ENCODE measurements at regions not wholly inside any gene's neighbourhood (a gene's known extent, or its start where the extent isn't known, plus 50 kb on each side); places are given as distances from the start of the nearest gene placed in this dataset.

- CTCF ChIA-PET (ENCODE audit: low intra/inter-chr PET ratio, low total read pairs), result no interaction called here
These were observed 53.8 kb upstream of the EGR2 start for GRCh38 chr10:62869958-62870357.

GRCh38 chr10:62866941-62867340 is 50.8 kb upstream of the EGR2 start:
- FAIRE-seq (no peak), DNase-seq (ENCODE audit: low spot score) (no peak), ATAC-seq (no peak)
- no peaks in the 10 kb centered on the region for H4K20me1 ChIP-seq (ENCODE audit: insufficient read depth, low read length)
- POLR2A ChIA-PET, result no interaction called here
- no peaks in the 10 kb centered on the region for H3K79me2 ChIP-seq (ENCODE audit: insufficient read depth, low read length)
- H3K4me3 ChIP-seq (replicated peaks in 1 of 3; ENCODE audit: insufficient read depth in 1 of 3, low read depth in 2 of 3, low read length in 3 of 3), result no peak overlapping the region
- H3K9me3 ChIP-seq (ENCODE audit: low read length), result no peaks in the 10 kb centered on the region
- H3K36me3 ChIP-seq (replicated peaks in 1 of 2; ENCODE audit: control insufficient read depth in 1 of 2, insufficient read depth in 2 of 2, low read length in 2 of 2), result no peaks in the 10 kb centered on the region
- no peaks in the 10 kb centered on the region for H3K4me1 ChIP-seq (ENCODE audit: insufficient read depth, low read length)
- CTCF ChIA-PET (ENCODE audit: low intra/inter-chr PET ratio, low total read pairs), result no interaction called here
- H3K27ac ChIP-seq (ENCODE audit: extremely low read length, insufficient read depth, low read length), result no peak overlapping the region
- no peak overlapping the region for H3K9ac ChIP-seq (ENCODE audit: insufficient read depth, low read depth, low read length)
- in situ Hi-C loops (cut with HindIII; ENCODE audit: extremely low pct_ligation_motif_present, low pct_unique_long_range_greater_than_20kb) (no loop called here), intact Hi-C loops (cut with micrococcal nuclease; ENCODE audit: unreplicated experiment) (no loop called here)
- H3K4me2 ChIP-seq (ENCODE audit: low read depth, low read length), result no peak overlapping the region
- H3K27me3 ChIP-seq (ENCODE audit: control insufficient read depth in 1 of 2, insufficient read depth in 2 of 2, low read length in 2 of 2), result no peaks in the 10 kb centered on the region
- BruUV-seq (replicated peaks), result no TSS peak
- WGBS (ENCODE audit: low lambda C conversion rate), result 0% methylated on average over 1 of the region's 1 CpG
- no peak overlapping the region for H2AFZ ChIP-seq (ENCODE audit: low read length)
- TF ChIP-seq HNF4A (CRISPR knock-in tag; IDR thresholded peaks at IDR 0.05) (no peak), ZFP62 (CRISPR knock-in tag; IDR thresholded peaks at IDR 0.05) (no peak), ZBTB7B (CRISPR knock-in tag; IDR thresholded peaks at IDR 0.05) (no peak), FOXM1 (CRISPR knock-in tag; IDR thresholded peaks at IDR 0.05) (no peak), ZNF629 (CRISPR knock-in tag; conservative IDR thresholded peaks at IDR 0.05) (no peak), ZNF17 (CRISPR knock-in tag; IDR thresholded peaks at IDR 0.05) (no peak), FOSL2 (CRISPR knock-in tag; IDR thresholded peaks at IDR 0.05) (no peak), SRSF1 (optimal IDR thresholded peaks at IDR 0.05; ENCODE audit: low read depth, low read length) (no peak), ZNF501 (CRISPR knock-in tag; IDR thresholded peaks at IDR 0.05) (no peak), MAFK (conservative IDR thresholded peaks at IDR 0.05 in 1 of 2, IDR thresholded peaks at IDR 0.05 in 1 of 2; ENCODE audit: low read length in 2 of 2) (no peak), KAT8 (CRISPR knock-in tag; IDR thresholded peaks at IDR 0.05) (no peak)

More at GRCh38 chr10:62869958-62870357, 53.8 kb upstream of the EGR2 start:
- in situ Hi-C loops (cut with HindIII; ENCODE audit: extremely low pct_ligation_motif_present, low pct_unique_long_range_greater_than_20kb), result no loop called here
- WGBS (ENCODE audit: low lambda C conversion rate), result 0% methylated on average over 3 of the region's 3 CpGs
- intact Hi-C loops (cut with micrococcal nuclease; ENCODE audit: unreplicated experiment), result no loop called here
- no peaks in the 10 kb centered on the region for H4K20me1 ChIP-seq (ENCODE audit: insufficient read depth, low read length)
- H3K4me2 ChIP-seq (ENCODE audit: low read depth, low read length), result no peak overlapping the region
- H3K4me1 ChIP-seq (ENCODE audit: insufficient read depth, low read length), result no peaks in the 10 kb centered on the region
- ATAC-seq (no peak), FAIRE-seq (no peak), DNase-seq (ENCODE audit: low spot score) (no peak)
- H3K9ac ChIP-seq (ENCODE audit: insufficient read depth, low read depth, low read length), result no peak overlapping the region
- H3K9me3 ChIP-seq (ENCODE audit: low read length), result no peaks in the 10 kb centered on the region
- no peak overlapping the region for H3K4me3 ChIP-seq (replicated peaks in 1 of 3; ENCODE audit: insufficient read depth in 1 of 3, low read depth in 2 of 3, low read length in 3 of 3)
- BruUV-seq (replicated peaks), result no TSS peak
- no peaks in the 10 kb centered on the region for H3K36me3 ChIP-seq (replicated peaks in 1 of 2; ENCODE audit: control insufficient read depth in 1 of 2, insufficient read depth in 2 of 2, low read length in 2 of 2)
- no peak overlapping the region for H3K27ac ChIP-seq (ENCODE audit: extremely low read length, insufficient read depth, low read length)
- no peaks in the 10 kb centered on the region for H3K27me3 ChIP-seq (ENCODE audit: control insufficient read depth in 1 of 2, insufficient read depth in 2 of 2, low read length in 2 of 2)
- no peak for TF ChIP-seq MED8 (CRISPR knock-in tag; IDR thresholded peaks at IDR 0.05; ENCODE audit: insufficient replicate concordance)
- TF ChIP-seq JUND (CRISPR knock-in tag; IDR thresholded peaks at IDR 0.05), result no peak
- TF ChIP-seq FUBP1 (CRISPR knock-in tag; IDR thresholded peaks at IDR 0.05; ENCODE audit: borderline replicate concordance), result no peak
- TF ChIP-seq ZNF24 (IDR thresholded peaks at IDR 0.05), result no peak
- no peak for TF ChIP-seq AGO2 (optimal IDR thresholded peaks at IDR 0.05; ENCODE audit: low read depth, low read length)
- POLR2A ChIA-PET, result no interaction called here
- no peaks in the 10 kb centered on the region for H3K79me2 ChIP-seq (ENCODE audit: insufficient read depth, low read length)
- H2AFZ ChIP-seq (ENCODE audit: low read length), result no peak overlapping the region
